K562 (cell line): ENCODE measurements at regions not wholly inside any gene's neighbourhood (a gene's known extent, or its start where the extent isn't known, plus 50 kb on each side); places are given as distances from the start of the nearest gene placed in this dataset.

Experiments
- ATAC-seq: fragments of 200-7000 bp; cut with Tn5 transposase; 3 replicates; pipeline ENCODE4 v1.9.1; 2020; ENCODE audit warnings: moderate library complexity
- BruUV-seq: library from RNA; stranded (reverse); fragments of 400-500 nt; replicated peaks from 2 replicates; lab custom pipeline; 2021; lab: Mats Ljungman, UMichigan
- CTCF ChIA-PET: fragments of 300-600 bp; formaldehyde crosslinking; extraction: SDS; loops from one replicate; lab custom pipeline; 2021; ENCODE audit warnings: low intra/inter-chr PET ratio; lab: Yijun Ruan, JAX
- POLR2A ChIA-PET: fragments of 300-600, 350-650 bp; sonication (Branson Sonifier 250); formaldehyde crosslinking; extraction: SDS; loops from one replicate; lab custom pipeline; 2021; ENCODE audit warnings: antibody characterized with exemption, inconsistent platforms; lab: Yijun Ruan, JAX
- DNase-seq, 4 experiments: peaks; one replicate each; pipeline versions ENCODE4 v3.0.0 to v3.0.0-alpha.2; 2011 to 2018; ENCODE audit warnings: low spot score in 3 of 4, mixed read lengths in 3 of 4; ENCODE audit errors: extremely low read depth in 1 of 4
- FAIRE-seq: peaks from 2 replicates; lab custom pipeline; 2011; peaks lifted over from hg19 to GRCh38; lab: Jason Lieb, UNC
- H2AFZ ChIP-seq: 2 replicates; pipeline ENCODE4 v1.6.0; 2011; ENCODE audit warnings: low read depth, low read length, control low read depth, inconsistent platforms
- H3K27ac ChIP-seq: fragments of 200-600 bp; 3 replicates; pipeline ENCODE4 v1.8.0; 2011; ENCODE audit warnings: low read depth, mild to moderate bottlenecking, control low read depth, inconsistent platforms, low read length, moderate library complexity, mixed read lengths; ENCODE audit errors: extremely low read depth
- H3K27me3 ChIP-seq, 2 experiments: fragments of 300-600 bp in 1 of 2; 2 replicates in 1 of 2; 3 replicates in 1 of 2; pipeline versions ENCODE4 v1.6.0 to v1.8.0; 2011; ENCODE audit warnings: inconsistent platforms in 2 of 2, low read length in 2 of 2, mild to moderate bottlenecking in 1 of 2, mixed read lengths in 1 of 2, moderate library complexity in 1 of 2; ENCODE audit not compliant: control insufficient read depth in 2 of 2, insufficient read depth in 2 of 2
- H3K36me3 ChIP-seq: fragments of 300-600 bp; 3 replicates; pipeline ENCODE4 v1.8.0; 2011; ENCODE audit warnings: mild to moderate bottlenecking, low read length, inconsistent platforms; ENCODE audit not compliant: control insufficient read depth, insufficient read depth
- H3K4me1 ChIP-seq, 2 experiments: fragments of 200-600 bp in 1 of 2; replicated peaks in 1 of 2; 2 replicates in 1 of 2; 3 replicates in 1 of 2; pipeline versions ENCODE4 v1.5.1 to v1.8.0; 2011; ENCODE audit warnings: inconsistent platforms in 2 of 2, low read length in 2 of 2, mild to moderate bottlenecking in 1 of 2, mixed read lengths in 1 of 2, moderate library complexity in 1 of 2; ENCODE audit not compliant: control insufficient read depth in 2 of 2, insufficient read depth in 2 of 2
- H3K4me2 ChIP-seq: 2 replicates; pipeline ENCODE4 v1.6.1; 2011; ENCODE audit warnings: low read length, control low read depth, inconsistent platforms, mixed read lengths; ENCODE audit not compliant: insufficient read depth
- H3K4me3 ChIP-seq: fragments of 200-600 bp; sonication (generic), shearing (Covaris generic); 2 replicates; pipeline ENCODE4 v1.5.1; 2016; ENCODE audit warnings: control low read depth, inconsistent platforms
- H3K79me2 ChIP-seq: fragments of 200-600 bp; 3 replicates; pipeline ENCODE4 v1.8.0; 2011; ENCODE audit warnings: low read length, inconsistent platforms; ENCODE audit not compliant: control insufficient read depth, insufficient read depth
- H3K9ac ChIP-seq, 2 experiments: 2 replicates each; pipeline versions ENCODE4 v1.6.0 to v1.6.1; 2011; ENCODE audit warnings: low read depth in 2 of 2, low read length in 2 of 2, control low read depth in 1 of 2, inconsistent platforms in 1 of 2, mild to moderate bottlenecking in 1 of 2, mixed read lengths in 1 of 2; ENCODE audit not compliant: insufficient read depth in 1 of 2
- H3K9me1 ChIP-seq: one replicate; pipeline ENCODE4 v1.6.0; 2011; ENCODE audit warnings: inconsistent platforms, mild to moderate bottlenecking, low read length, moderate library complexity; ENCODE audit not compliant: control insufficient read depth, insufficient read depth
- H3K9me3 ChIP-seq: replicated peaks from 2 replicates; pipeline ENCODE4 v1.5.1; 2011; ENCODE audit warnings: low read depth, low read length, inconsistent platforms; ENCODE audit not compliant: control insufficient read depth, insufficient read depth
- H4K20me1 ChIP-seq: replicated peaks from 2 replicates; pipeline ENCODE4 v1.6.1; 2011; ENCODE audit warnings: low read length, inconsistent platforms, mixed read lengths; ENCODE audit not compliant: control insufficient read depth, insufficient read depth
- BCL6 ChIP-seq: fragments of 250-450 bp; sonication (Bioruptor Pico); IDR thresholded peaks from 2 replicates; pipeline ENCODE4 v1.4.0; 2020
- DDX20 ChIP-seq: fragments of 450-650 bp; IDR thresholded peaks from 2 replicates; pipeline ENCODE4 v1.6.1; 2016; ENCODE audit warnings: missing genetic modification characterization, low read depth, mild to moderate bottlenecking, missing compliant biosample characterization, moderate library complexity
- EP300 ChIP-seq: IDR thresholded peaks from 2 replicates; pipeline ENCODE4 v1.6.1; 2012; ENCODE audit warnings: low read length, improper control_type of control experiment
- HDAC3 ChIP-seq: fragments of 450-650 bp; IDR thresholded peaks from 2 replicates; pipeline ENCODE4 v1.6.1; 2018; ENCODE audit warnings: borderline replicate concordance, mild to moderate bottlenecking, moderate library complexity; ENCODE audit not compliant: partially characterized antibody
- HMGXB4 ChIP-seq: sonication (generic); formaldehyde crosslinking; IDR thresholded peaks from 2 replicates; pipeline ENCODE4 v1.8.1; 2023; ENCODE audit warnings: mild to moderate bottlenecking, missing genetic modification reagents
- LCOR ChIP-seq: sonication (generic); formaldehyde crosslinking; IDR thresholded peaks from 2 replicates; pipeline ENCODE4 v1.8.0; 2022; ENCODE audit warnings: mild to moderate bottlenecking, missing genetic modification reagents
- MTA3 ChIP-seq: fragments of 450-650 bp; formaldehyde crosslinking; IDR thresholded peaks from 2 replicates; pipeline ENCODE4 v1.6.1; 2017; ENCODE audit warnings: mild to moderate bottlenecking, borderline replicate concordance
- MXD1 ChIP-seq: fragments of 250-450 bp; sonication (Bioruptor Pico); IDR thresholded peaks from 2 replicates; pipeline ENCODE4 v1.8.0; 2021; ENCODE audit warnings: borderline replicate concordance, mild to moderate bottlenecking, moderate library complexity; ENCODE audit not compliant: poor library complexity, severe bottlenecking
- NONO ChIP-seq, 2 experiments: fragments of 200-400 bp in 1 of 2; fragments of 450-650 bp in 1 of 2; formaldehyde crosslinking in 1 of 2; IDR thresholded peaks; 2 replicates each; pipeline ENCODE4 v1.6.1; 2017; ENCODE audit warnings: low read depth in 2 of 2, mild to moderate bottlenecking in 2 of 2, moderate library complexity in 2 of 2, low read length in 1 of 2
- PTTG1 ChIP-seq: fragments of 450-650 bp; IDR thresholded peaks from 2 replicates; pipeline ENCODE4 v1.6.1; 2016; ENCODE audit warnings: low read depth, mild to moderate bottlenecking, missing genetic modification characterization, missing compliant biosample characterization
- RBFOX2 ChIP-seq: fragments of 200-400 bp; formaldehyde crosslinking; IDR thresholded peaks from 2 replicates; pipeline ENCODE4 v1.6.1; 2017; ENCODE audit warnings: low read depth, mild to moderate bottlenecking, low read length, moderate library complexity
- TRIM28 ChIP-seq: fragments of 450-650 bp; IDR thresholded peaks from 2 replicates; pipeline ENCODE4 v1.6.1; 2017
- ZNF239 ChIP-seq: fragments of 250-450 bp; sonication (Bioruptor Pico); IDR thresholded peaks from 2 replicates; pipeline ENCODE4 v1.4.0; 2020; ENCODE audit warnings: mild to moderate bottlenecking
- ZSCAN32 ChIP-seq: fragments of 450-650 bp; formaldehyde crosslinking; IDR thresholded peaks from 2 replicates; pipeline ENCODE4 v1.4.0; 2020; ENCODE audit warnings: mild to moderate bottlenecking, moderate library complexity
- WGBS: fragments of 100-300 bp; shearing (Covaris generic); methylation state at CpG from one replicate; pipeline ENCODE4 v1.1.6; 2016; ENCODE audit warnings: low coverage, mixed read lengths; ENCODE audit not compliant: insufficient coverage; ENCODE audit errors: missing lambda C conversion rate; 5-methylcytosine and 5-hydroxymethylcytosine counted together
- in situ Hi-C: fragments of 300-500 bp; cut with MboI; formaldehyde crosslinking; loops from 4 replicates; pipeline ENCODE4 v1.15.0; 2018; ENCODE audit warnings: inconsistent platforms, mixed read lengths
- intact Hi-C: fragments of 100-400 bp; cut with micrococcal nuclease; formaldehyde crosslinking; loops from 2 replicates; pipeline ENCODE4 v1.14.2; 2022

DNA sequence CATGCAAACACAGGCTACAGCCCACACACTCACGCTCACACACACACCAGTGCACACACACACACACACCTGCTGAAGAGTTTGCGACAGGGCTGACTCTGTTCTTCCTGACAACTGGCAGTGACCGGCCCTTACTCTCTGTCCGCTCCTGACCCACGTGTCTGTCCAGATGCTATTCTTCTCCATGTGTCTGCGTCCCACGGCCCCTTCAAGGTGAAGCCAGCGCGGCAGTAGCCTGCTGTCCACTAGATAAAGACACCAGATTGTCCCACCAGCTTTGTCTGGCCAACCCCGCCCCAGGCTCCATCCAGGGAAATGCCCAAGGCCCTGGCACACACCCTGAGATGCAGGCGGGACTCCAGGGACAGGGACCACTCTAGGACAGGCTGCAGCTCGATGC, 713.9 kb downstream of the BRD1 start:
- intact Hi-C loops (no loop called here), in situ Hi-C loops (no loop called here)
- BruUV-seq, result no TSS peak

More for the DNA sequence above, 713.9 kb downstream of the BRD1 start:
- Histone ChIP-seq H3K27ac (no peak overlapping the region), H3K9me1 (no peaks in the 10 kb centered on the region), H3K36me3 (no peaks in the 10 kb centered on the region), H3K4me2 (no peak overlapping the region), H3K4me1 (no peaks in the 10 kb centered on the region), H3K9ac (no peak overlapping the region), H3K79me2 (no peaks in the 10 kb centered on the region), H3K4me3 (no peak overlapping the region), H3K27me3 (peaks cover 4 to 34% of the 10 kb centered on the region in 2 experiments; a peak in 4 of 5 replicates), H3K9me3 (no peaks in the 10 kb centered on the region), H4K20me1 (no peaks in the 10 kb centered on the region), H2AFZ (no peak overlapping the region)
- TF ChIP-seq LCOR (no peak), ZSCAN32 (CRISPR knock-in tag) (no peak), BCL6 (no peak), HDAC3 (no peak), PTTG1 (tag) (no peak), HMGXB4 (CRISPR knock-in tag) (no peak), DDX20 (tag) (no peak), NONO (IDR thresholded peaks at IDR 0.05; ENCODE audit: low read depth in 2 of 2, low read length in 1 of 2) (no peak), RBFOX2 (no peak), EP300 (no peak), MXD1 (CRISPR knock-in tag) (no peak), TRIM28 (no peak), MTA3 (no peak), ZNF239 (CRISPR knock-in tag) (no peak)
- WGBS, result 2% methylated on average over 8 of the region's 12 CpGs
- ChIA-PET CTCF (no interaction called here), POLR2A (no interaction called here)
- FAIRE-seq (no peak), DNase-seq (no peak), ATAC-seq (no peak)
